ENCODE measurements at regions not wholly inside any gene's neighbourhood (a gene's known extent, or its start where the extent isn't known, plus 50 kb on each side); places are given as distances from the start of the nearest gene placed in this dataset.

DNA sequence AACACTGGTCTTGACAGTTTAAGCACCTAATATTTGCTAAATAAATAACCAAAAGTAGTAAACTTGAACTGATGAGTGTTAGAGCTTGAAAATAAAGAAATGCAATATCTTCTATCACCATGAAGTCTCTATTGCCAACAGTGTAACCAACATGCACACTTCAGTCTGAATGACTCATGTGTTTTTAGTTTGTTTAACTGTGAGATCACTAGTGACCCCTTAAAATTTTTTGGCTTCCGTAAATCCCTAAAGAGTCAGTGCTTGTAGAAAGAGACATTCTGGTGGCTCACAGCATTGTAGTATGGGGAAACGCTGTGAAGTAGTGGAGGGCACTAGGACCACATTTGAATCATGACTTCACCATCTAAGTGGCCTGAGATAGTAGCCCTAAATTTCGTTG is 341.1 kb downstream of the PMP22 start:
- TF ChIP-seq POLR2AphosphoS5 (IDR thresholded peaks at IDR 0.05): no peak
- TF ChIP-seq, protein P1, sequence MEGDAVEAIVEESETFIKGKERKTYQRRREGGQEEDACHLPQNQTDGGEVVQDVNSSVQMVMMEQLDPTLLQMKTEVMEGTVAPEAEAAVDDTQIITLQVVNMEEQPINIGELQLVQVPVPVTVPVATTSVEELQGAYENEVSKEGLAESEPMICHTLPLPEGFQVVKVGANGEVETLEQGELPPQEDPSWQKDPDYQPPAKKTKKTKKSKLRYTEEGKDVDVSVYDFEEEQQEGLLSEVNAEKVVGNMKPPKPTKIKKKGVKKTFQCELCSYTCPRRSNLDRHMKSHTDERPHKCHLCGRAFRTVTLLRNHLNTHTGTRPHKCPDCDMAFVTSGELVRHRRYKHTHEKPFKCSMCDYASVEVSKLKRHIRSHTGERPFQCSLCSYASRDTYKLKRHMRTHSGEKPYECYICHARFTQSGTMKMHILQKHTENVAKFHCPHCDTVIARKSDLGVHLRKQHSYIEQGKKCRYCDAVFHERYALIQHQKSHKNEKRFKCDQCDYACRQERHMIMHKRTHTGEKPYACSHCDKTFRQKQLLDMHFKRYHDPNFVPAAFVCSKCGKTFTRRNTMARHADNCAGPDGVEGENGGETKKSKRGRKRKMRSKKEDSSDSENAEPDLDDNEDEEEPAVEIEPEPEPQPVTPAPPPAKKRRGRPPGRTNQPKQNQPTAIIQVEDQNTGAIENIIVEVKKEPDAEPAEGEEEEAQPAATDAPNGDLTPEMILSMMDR (IDR thresholded peaks at IDR 0.05; ENCODE audit: poor library complexity, severe bottlenecking): no peak
- TF ChIP-seq EZH2 (IDR thresholded peaks at IDR 0.05; ENCODE audit: borderline replicate concordance, insufficient read depth, low read length, poor library complexity, severe bottlenecking): no peak
- TF ChIP-seq EP300 (conservative IDR thresholded peaks at IDR 0.05; ENCODE audit: poor library complexity, severe bottlenecking): no peak
- TF ChIP-seq, protein P2, sequence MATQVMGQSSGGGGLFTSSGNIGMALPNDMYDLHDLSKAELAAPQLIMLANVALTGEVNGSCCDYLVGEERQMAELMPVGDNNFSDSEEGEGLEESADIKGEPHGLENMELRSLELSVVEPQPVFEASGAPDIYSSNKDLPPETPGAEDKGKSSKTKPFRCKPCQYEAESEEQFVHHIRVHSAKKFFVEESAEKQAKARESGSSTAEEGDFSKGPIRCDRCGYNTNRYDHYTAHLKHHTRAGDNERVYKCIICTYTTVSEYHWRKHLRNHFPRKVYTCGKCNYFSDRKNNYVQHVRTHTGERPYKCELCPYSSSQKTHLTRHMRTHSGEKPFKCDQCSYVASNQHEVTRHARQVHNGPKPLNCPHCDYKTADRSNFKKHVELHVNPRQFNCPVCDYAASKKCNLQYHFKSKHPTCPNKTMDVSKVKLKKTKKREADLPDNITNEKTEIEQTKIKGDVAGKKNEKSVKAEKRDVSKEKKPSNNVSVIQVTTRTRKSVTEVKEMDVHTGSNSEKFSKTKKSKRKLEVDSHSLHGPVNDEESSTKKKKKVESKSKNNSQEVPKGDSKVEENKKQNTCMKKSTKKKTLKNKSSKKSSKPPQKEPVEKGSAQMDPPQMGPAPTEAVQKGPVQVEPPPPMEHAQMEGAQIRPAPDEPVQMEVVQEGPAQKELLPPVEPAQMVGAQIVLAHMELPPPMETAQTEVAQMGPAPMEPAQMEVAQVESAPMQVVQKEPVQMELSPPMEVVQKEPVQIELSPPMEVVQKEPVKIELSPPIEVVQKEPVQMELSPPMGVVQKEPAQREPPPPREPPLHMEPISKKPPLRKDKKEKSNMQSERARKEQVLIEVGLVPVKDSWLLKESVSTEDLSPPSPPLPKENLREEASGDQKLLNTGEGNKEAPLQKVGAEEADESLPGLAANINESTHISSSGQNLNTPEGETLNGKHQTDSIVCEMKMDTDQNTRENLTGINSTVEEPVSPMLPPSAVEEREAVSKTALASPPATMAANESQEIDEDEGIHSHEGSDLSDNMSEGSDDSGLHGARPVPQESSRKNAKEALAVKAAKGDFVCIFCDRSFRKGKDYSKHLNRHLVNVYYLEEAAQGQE (IDR thresholded peaks at IDR 0.05; ENCODE audit: borderline replicate concordance): no peak

Measured in neural cell (in vitro differentiated cells).